SK-N-SH (cell line): ENCODE measurements at regions not wholly inside any gene's neighbourhood (a gene's known extent, or its start where the extent isn't known, plus 50 kb on each side); places are given as distances from the start of the nearest gene placed in this dataset.

Experiments
- CTCF ChIA-PET: fragments of 300-600, 350-600 bp; formaldehyde crosslinking; extraction: SDS; loops from one replicate; lab custom pipeline; 2021; lab: Yijun Ruan, JAX
- POLR2A ChIA-PET: fragments of 350-600 bp; sonication (Branson Sonifier 250); formaldehyde crosslinking; extraction: SDS; loops from one replicate; lab custom pipeline; 2020; ENCODE audit warnings: antibody characterized with exemption, inconsistent platforms; lab: Yijun Ruan, JAX
- DNase-seq: peaks from one replicate; pipeline ENCODE4 v3.0.0; 2012
- H2AFZ ChIP-seq: fragments of 200-600 bp; sonication (generic); 2 replicates; pipeline ENCODE4 v1.8.1; 2016; ENCODE audit warnings: antibody characterized with exemption, mild to moderate bottlenecking, low read depth
- H3F3A ChIP-seq: fragments of 200-600 bp; sonication (generic); replicated peaks from 2 replicates; pipeline ENCODE3; 2016; ENCODE audit warnings: antibody characterized with exemption, mild to moderate bottlenecking; ENCODE audit not compliant: insufficient read depth
- H3K27ac ChIP-seq, 2 experiments: fragments of 200-500 bp in 1 of 2; fragments of 200-600 bp in 1 of 2; sonication (Bioruptor generic) in 1 of 2; sonication (generic), shearing (Covaris generic) in 1 of 2; 2 replicates each; pipeline versions ENCODE4 v1.5.1 to v1.6.1; 2014 to 2016; ENCODE audit warnings: low read depth in 2 of 2, inconsistent platforms in 1 of 2, low read length in 1 of 2, mild to moderate bottlenecking in 1 of 2, mixed read lengths in 1 of 2
- H3K27me3 ChIP-seq: fragments of 200-600 bp; sonication (generic), shearing (Covaris generic); 2 replicates; pipeline ENCODE4 v1.6.1; 2016; ENCODE audit warnings: mixed run types; ENCODE audit not compliant: insufficient read depth
- H3K36me3 ChIP-seq, 2 experiments: fragments of 200-500 bp in 1 of 2; fragments of 200-600 bp in 1 of 2; sonication (Bioruptor generic) in 1 of 2; sonication (generic) in 1 of 2; replicated peaks in 1 of 2; 2 replicates each; pipeline versions ENCODE3 to v1.5.1; 2014 to 2016; ENCODE audit warnings: low read length in 1 of 2, mild to moderate bottlenecking in 1 of 2; ENCODE audit not compliant: insufficient read depth in 2 of 2, control insufficient read depth in 1 of 2
- H3K4me1 ChIP-seq, 2 experiments: fragments of 200-500 bp in 1 of 2; fragments of 200-600 bp in 1 of 2; sonication (Bioruptor generic) in 1 of 2; sonication (generic), shearing (Covaris generic) in 1 of 2; 2 replicates each; pipeline versions ENCODE4 v1.5.1 to v1.6.1; 2014 to 2016; ENCODE audit warnings: low read depth in 1 of 2, low read length in 1 of 2, mixed run types in 1 of 2; ENCODE audit not compliant: insufficient read depth in 2 of 2, control insufficient read depth in 1 of 2
- H3K4me2 ChIP-seq: fragments of 200-600 bp; sonication (generic), shearing (Covaris generic); 2 replicates; pipeline ENCODE4 v1.6.1; 2017; ENCODE audit warnings: mixed run types
- H3K4me3 ChIP-seq, 2 experiments: fragments of 200-500 bp in 1 of 2; fragments of 200-600 bp in 1 of 2; sonication (Bioruptor generic) in 1 of 2; sonication (generic), shearing (Covaris generic) in 1 of 2; 2 replicates each; pipeline versions ENCODE4 v1.5.1 to v1.8.1; 2014 to 2016; ENCODE audit warnings: low read depth in 2 of 2, inconsistent platforms in 1 of 2, low read length in 1 of 2, mild to moderate bottlenecking in 1 of 2, mixed read lengths in 1 of 2, moderate library complexity in 1 of 2
- H3K79me2 ChIP-seq: fragments of 200-600 bp; sonication (generic); 2 replicates; pipeline ENCODE4 v1.8.1; 2017; ENCODE audit warnings: mild to moderate bottlenecking; ENCODE audit not compliant: insufficient read depth
- H3K9ac ChIP-seq: fragments of 200-600 bp; sonication (generic); 2 replicates; pipeline ENCODE4 v1.6.1; 2017; ENCODE audit warnings: mixed run types
- H3K9me2 ChIP-seq: fragments of 200-600 bp; sonication (generic); 2 replicates; pipeline ENCODE4 v1.6.1; 2017; ENCODE audit warnings: mixed run types
- H3K9me3 ChIP-seq: fragments of 200-600 bp; sonication (generic); 2 replicates; pipeline ENCODE4 v1.6.1; 2017; ENCODE audit warnings: mixed run types, mild to moderate bottlenecking, moderate library complexity
- H4K20me1 ChIP-seq: fragments of 200-600 bp; sonication (generic); 2 replicates; pipeline ENCODE4 v1.6.1; 2017; ENCODE audit warnings: mild to moderate bottlenecking, mixed run types; ENCODE audit not compliant: insufficient read depth
- CHD2 ChIP-seq: fragments of 150-350 bp; IDR thresholded peaks from 2 replicates; pipeline ENCODE4 v1.6.1; 2018; ENCODE audit warnings: low read length; ENCODE audit not compliant: partially characterized antibody
- FOXJ3 ChIP-seq: sonication (generic); formaldehyde crosslinking; IDR thresholded peaks from 2 replicates; pipeline ENCODE4 v1.5.1; 2020; ENCODE audit warnings: mild to moderate bottlenecking, missing genetic modification reagents
- GATA2 ChIP-seq: sonication (generic); formaldehyde crosslinking; IDR thresholded peaks from 2 replicates; pipeline ENCODE4 v1.5.0; 2020; ENCODE audit warnings: mild to moderate bottlenecking, missing genetic modification reagents
- IRF3 ChIP-seq: fragments of 150-350 bp; IDR thresholded peaks from 2 replicates; pipeline ENCODE4 v1.6.1; 2016; ENCODE audit warnings: mild to moderate bottlenecking, low read depth, low read length
- MXI1 ChIP-seq: IDR thresholded peaks from 2 replicates; pipeline ENCODE4 v1.6.1; 2012; ENCODE audit warnings: mild to moderate bottlenecking, low read depth, low read length, improper control_type of control experiment
- NFIC ChIP-seq: IDR thresholded peaks from 2 replicates; pipeline ENCODE4 v1.4.0; 2012; ENCODE audit warnings: borderline replicate concordance
- PBX3 ChIP-seq: IDR thresholded peaks from 2 replicates; pipeline ENCODE4; 2012
- RXRA ChIP-seq: IDR thresholded peaks from 2 replicates; pipeline ENCODE4 v1.4.0; 2012; ENCODE audit warnings: low read depth, mild to moderate bottlenecking, borderline replicate concordance
- SMC3 ChIP-seq: IDR thresholded peaks from 2 replicates; pipeline ENCODE4 v1.6.1; 2012; ENCODE audit warnings: low read depth, low read length, improper control_type of control experiment
- TCF12 ChIP-seq: IDR thresholded peaks from 2 replicates; pipeline ENCODE4 v1.4.0; 2012
- YY1 ChIP-seq: IDR thresholded peaks from 2 replicates; pipeline ENCODE4 v1.4.0; 2012; ENCODE audit warnings: low read depth, mild to moderate bottlenecking
- WGBS: methylation state at CpG from one replicate; pipeline ENCODE4 v1.1.6; 2017; ENCODE audit warnings: low lambda C conversion rate; 5-methylcytosine and 5-hydroxymethylcytosine counted together
- TF ChIP-seq, protein P1 (sequence below): IDR thresholded peaks from 2 replicates; pipeline ENCODE4 v1.4.0; 2012; ENCODE audit warnings: low read depth, borderline replicate concordance
- TF ChIP-seq, protein P2 (sequence below): IDR thresholded peaks from 2 replicates; pipeline ENCODE4 v1.6.1; 2012; ENCODE audit warnings: mild to moderate bottlenecking, low read depth, low read length, moderate library complexity

DNA sequence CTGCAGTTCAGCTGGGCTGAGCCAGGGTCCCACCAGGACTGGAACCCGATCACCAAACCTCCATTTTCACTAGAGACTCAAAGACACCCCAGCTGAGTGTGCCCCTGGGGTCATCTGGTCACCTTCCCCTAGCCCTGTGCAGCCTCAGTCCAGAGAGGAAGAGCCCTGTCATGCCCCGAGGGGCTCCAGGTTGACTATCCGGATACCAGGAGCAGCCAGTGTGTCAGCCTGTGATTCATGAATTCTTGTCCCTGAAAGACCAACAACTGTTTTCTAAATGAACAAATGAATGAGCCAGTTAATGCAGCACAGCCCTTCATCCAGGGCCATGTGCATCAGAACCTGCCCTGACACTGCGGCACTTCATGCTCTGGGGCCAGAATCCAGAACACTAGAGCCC is 201.9 kb upstream of the TCERG1L start:
- DNase-seq = no peak

DNA sequence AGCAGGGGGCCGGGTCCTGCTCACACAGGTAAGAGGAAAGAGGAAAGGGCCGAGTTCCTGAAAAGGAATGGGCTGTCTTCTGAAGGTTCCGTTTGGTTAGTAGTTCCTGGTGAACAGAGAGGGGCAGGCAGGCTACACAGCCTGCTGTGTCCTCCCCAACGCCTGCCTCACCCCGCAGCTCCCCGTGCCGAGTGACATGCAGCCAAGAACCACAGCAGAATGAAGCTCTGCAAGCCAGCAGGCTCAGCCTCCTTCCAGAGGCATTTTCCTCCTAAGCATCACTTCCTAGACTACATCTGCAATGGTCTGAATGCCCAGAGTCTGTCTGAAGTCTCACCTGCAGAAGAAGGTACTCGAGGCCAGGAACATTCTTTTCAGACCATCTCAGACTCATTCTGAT is 202.4 kb upstream of the TCERG1L start:
- WGBS = 13% methylated on average over 6 of the region's 8 CpGs
- H3K9me2 ChIP-seq = no peaks in the 10 kb centered on the region
- H2AFZ ChIP-seq = no peak overlapping the region
- DNase-seq = no peak
- H3K27ac ChIP-seq = no peak overlapping the region
- H3K27me3 ChIP-seq = no peaks in the 10 kb centered on the region
- POLR2A ChIA-PET = no interaction called here
- CTCF ChIA-PET = no interaction called here
- no peak overlapping the region for H3K9ac ChIP-seq
- H3F3A ChIP-seq = no peaks in the 10 kb centered on the region
- peaks cover 0 to 4% of the 10 kb centered on the region in 2 experiments; a peak in 1 of 4 replicates for H3K4me1 ChIP-seq
- H3K4me2 ChIP-seq = no peak overlapping the region
- no peaks in the 10 kb centered on the region for H4K20me1 ChIP-seq
- TF ChIP-seq TCF12 (no peak), MXI1 (no peak), GATA2 (CRISPR knock-in tag) (no peak), FOXJ3 (CRISPR knock-in tag) (no peak), RXRA (no peak), CHD2 (no peak), PBX3 (no peak)
- TF ChIP-seq, protein P1, sequence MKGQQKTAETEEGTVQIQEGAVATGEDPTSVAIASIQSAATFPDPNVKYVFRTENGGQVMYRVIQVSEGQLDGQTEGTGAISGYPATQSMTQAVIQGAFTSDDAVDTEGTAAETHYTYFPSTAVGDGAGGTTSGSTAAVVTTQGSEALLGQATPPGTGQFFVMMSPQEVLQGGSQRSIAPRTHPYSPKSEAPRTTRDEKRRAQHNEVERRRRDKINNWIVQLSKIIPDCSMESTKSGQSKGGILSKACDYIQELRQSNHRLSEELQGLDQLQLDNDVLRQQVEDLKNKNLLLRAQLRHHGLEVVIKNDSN = no peak
- TF ChIP-seq, protein P2, sequence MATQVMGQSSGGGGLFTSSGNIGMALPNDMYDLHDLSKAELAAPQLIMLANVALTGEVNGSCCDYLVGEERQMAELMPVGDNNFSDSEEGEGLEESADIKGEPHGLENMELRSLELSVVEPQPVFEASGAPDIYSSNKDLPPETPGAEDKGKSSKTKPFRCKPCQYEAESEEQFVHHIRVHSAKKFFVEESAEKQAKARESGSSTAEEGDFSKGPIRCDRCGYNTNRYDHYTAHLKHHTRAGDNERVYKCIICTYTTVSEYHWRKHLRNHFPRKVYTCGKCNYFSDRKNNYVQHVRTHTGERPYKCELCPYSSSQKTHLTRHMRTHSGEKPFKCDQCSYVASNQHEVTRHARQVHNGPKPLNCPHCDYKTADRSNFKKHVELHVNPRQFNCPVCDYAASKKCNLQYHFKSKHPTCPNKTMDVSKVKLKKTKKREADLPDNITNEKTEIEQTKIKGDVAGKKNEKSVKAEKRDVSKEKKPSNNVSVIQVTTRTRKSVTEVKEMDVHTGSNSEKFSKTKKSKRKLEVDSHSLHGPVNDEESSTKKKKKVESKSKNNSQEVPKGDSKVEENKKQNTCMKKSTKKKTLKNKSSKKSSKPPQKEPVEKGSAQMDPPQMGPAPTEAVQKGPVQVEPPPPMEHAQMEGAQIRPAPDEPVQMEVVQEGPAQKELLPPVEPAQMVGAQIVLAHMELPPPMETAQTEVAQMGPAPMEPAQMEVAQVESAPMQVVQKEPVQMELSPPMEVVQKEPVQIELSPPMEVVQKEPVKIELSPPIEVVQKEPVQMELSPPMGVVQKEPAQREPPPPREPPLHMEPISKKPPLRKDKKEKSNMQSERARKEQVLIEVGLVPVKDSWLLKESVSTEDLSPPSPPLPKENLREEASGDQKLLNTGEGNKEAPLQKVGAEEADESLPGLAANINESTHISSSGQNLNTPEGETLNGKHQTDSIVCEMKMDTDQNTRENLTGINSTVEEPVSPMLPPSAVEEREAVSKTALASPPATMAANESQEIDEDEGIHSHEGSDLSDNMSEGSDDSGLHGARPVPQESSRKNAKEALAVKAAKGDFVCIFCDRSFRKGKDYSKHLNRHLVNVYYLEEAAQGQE = no peak
- no peaks in the 10 kb centered on the region for H3K9me3 ChIP-seq
- H3K4me3 ChIP-seq = no peak overlapping the region
- H3K79me2 ChIP-seq = no peaks in the 10 kb centered on the region
- no peaks in the 10 kb centered on the region for H3K36me3 ChIP-seq

More for the DNA sequence above, 201.9 kb upstream of the TCERG1L start:
- no peaks in the 10 kb centered on the region for H3F3A ChIP-seq
- H3K4me3 ChIP-seq = no peak overlapping the region
- TF ChIP-seq YY1 = no peak
- no peak for TF ChIP-seq SMC3
- TF ChIP-seq NFIC = no peak
- no peak for TF ChIP-seq IRF3
- TF ChIP-seq FOXJ3 (CRISPR knock-in tag) = no peak
- TF ChIP-seq TCF12 = no peak
- TF ChIP-seq MXI1 = no peak
- H4K20me1 ChIP-seq = no peaks in the 10 kb centered on the region
- no peaks in the 10 kb centered on the region for H3K79me2 ChIP-seq
- POLR2A ChIA-PET = no interaction called here
- no peak overlapping the region for H2AFZ ChIP-seq
- H3K27ac ChIP-seq = no peak overlapping the region
- no peaks in the 10 kb centered on the region for H3K9me2 ChIP-seq
- H3K9ac ChIP-seq = no peak overlapping the region
- CTCF ChIA-PET = no interaction called here
- WGBS = 22% methylated on average over 3 of the region's 4 CpGs
- no peaks in the 10 kb centered on the region for H3K27me3 ChIP-seq
- H3K4me2 ChIP-seq = no peak overlapping the region
- H3K4me1 ChIP-seq = peaks cover 0 to 4% of the 10 kb centered on the region in 2 experiments; a peak in 1 of 4 replicates
- no peaks in the 10 kb centered on the region for H3K9me3 ChIP-seq
- H3K36me3 ChIP-seq = no peaks in the 10 kb centered on the region
